GM18873 (cell line): ENCODE measurements at regions not wholly inside any gene's neighbourhood (a gene's known extent, or its start where the extent isn't known, plus 50 kb on each side); places are given as distances from the start of the nearest gene placed in this dataset.

Experiments
- ATAC-seq: cut with Tn5 transposase; IDR thresholded peaks from one replicate; pipeline ENCODE4 v1.9.1; 2021; ENCODE audit warnings: mild to moderate bottlenecking, moderate library complexity, moderate number of reproducible peaks; ENCODE audit not compliant: unreplicated experiment, low FRiP score

GRCh38 chr12:92650228-92650822 is 52.5 kb upstream of the PLEKHG7 start:
- ATAC-seq: no peak

GRCh38 chr12:92649511-92650227 is 53.1 kb upstream of the PLEKHG7 start:
- ATAC-seq: peak; percentile 91

- ATAC-seq: no peak
These were observed 54.4 kb upstream of the PLEKHG7 start for GRCh38 chr12:92648242-92649031.

GRCh38 chr12:92641291-92641690 is 61.5 kb upstream of the PLEKHG7 start:
- ATAC-seq: no peak

- ATAC-seq: no peak
These were observed 62.1 kb upstream of the PLEKHG7 start for GRCh38 chr12:92640691-92641090.

- ATAC-seq: no peak
These were observed 63.8 kb upstream of the PLEKHG7 start for GRCh38 chr12:92639017-92639416.

- ATAC-seq: no peak
These were observed 68.1 kb upstream of the PLEKHG7 start for GRCh38 chr12:92634730-92635129.

GRCh38 chr12:92634202-92634601 is 68.6 kb upstream of the PLEKHG7 start:
- no peak for ATAC-seq

- ATAC-seq: no peak
These were observed 71.8 kb upstream of the PLEKHG7 start for GRCh38 chr12:92630968-92631367.

- ATAC-seq: no peak
These were observed 73.3 kb upstream of the PLEKHG7 start for GRCh38 chr12:92629349-92630065.

- no peak for ATAC-seq
These were observed 74.3 kb upstream of the PLEKHG7 start for GRCh38 chr12:92628476-92628875.

GRCh38 chr12:92627511-92627910 is 75.3 kb upstream of the PLEKHG7 start:
- no peak for ATAC-seq

- no peak for ATAC-seq
These were observed 77.0 kb upstream of the PLEKHG7 start for GRCh38 chr12:92625639-92626310.

GRCh38 chr12:92624236-92624635 is 78.6 kb upstream of the PLEKHG7 start:
- ATAC-seq: no peak

- no peak for ATAC-seq
These were observed 79.4 kb upstream of the PLEKHG7 start for GRCh38 chr12:92623386-92623785.

GRCh38 chr12:92621833-92622232 is 81.0 kb upstream of the PLEKHG7 start:
- no peak for ATAC-seq

GRCh38 chr12:92621312-92621711 is 81.5 kb upstream of the PLEKHG7 start:
- ATAC-seq: no peak

GRCh38 chr12:92619730-92620684 is 82.8 kb upstream of the PLEKHG7 start:
- ATAC-seq: no peak

GRCh38 chr12:92619026-92619425 is 83.8 kb upstream of the PLEKHG7 start:
- no peak for ATAC-seq
